B cell (primary cell): ENCODE measurements at regions not wholly inside any gene's neighbourhood (a gene's known extent, or its start where the extent isn't known, plus 50 kb on each side); places are given as distances from the start of the nearest gene placed in this dataset.

ENCODE experiments used
- ATAC-seq: fragments of 200-7000 bp; cut with Tn5 transposase; one replicate; pipeline ENCODE4 v1.10.0; 2021; ENCODE audit warnings: low read depth, mild to moderate bottlenecking, moderate number of reproducible peaks, moderate library complexity
- CTCF ChIA-PET: fragments of 350-600 bp; sonication (Branson Sonifier 250); formaldehyde crosslinking; loops from one replicate; lab custom pipeline; 2021; ENCODE audit warnings: antibody characterized with exemption, inconsistent platforms; lab: Charles Lee
- POLR2A ChIA-PET: fragments of 350-600 bp; sonication (Branson Sonifier 250); formaldehyde crosslinking; loops from one replicate; lab custom pipeline; 2021; ENCODE audit warnings: antibody characterized with exemption; lab: Charles Lee
- DNase-seq: peaks from one replicate; pipeline ENCODE4 v3.0.0; 2013
- H2AFZ ChIP-seq: 2 replicates; pipeline ENCODE4 v1.6.1; 2012; ENCODE audit warnings: mild to moderate bottlenecking, low read depth, low read length; ENCODE audit not compliant: insufficient read depth, poor library complexity, severe bottlenecking
- H3K27ac ChIP-seq, 2 donors: 1 replicate in 1 of 2; 2 replicates in 1 of 2; pipeline ENCODE4 v1.5.1; 2012 to 2013; ENCODE audit warnings: low read length in 2 of 2, mild to moderate bottlenecking in 2 of 2, moderate library complexity in 1 of 2
- H3K27me3 ChIP-seq, 4 experiments: fragments of 200-600 bp in 1 of 4; sonication (generic) in 1 of 4; replicated peaks in 1 of 4; 1 replicate in 2 of 4; 2 replicates in 2 of 4; pipeline versions ENCODE4 v1.6.1 to v1.7.0; 2013 to 2016; ENCODE audit warnings: low read length in 3 of 4, mild to moderate bottlenecking in 2 of 4, mixed read lengths in 1 of 4, moderate library complexity in 1 of 4; ENCODE audit not compliant: insufficient read depth in 4 of 4, control insufficient read depth in 3 of 4; ENCODE audit errors: control extremely low read depth in 1 of 4
- H3K36me3 ChIP-seq, 2 experiments: replicated peaks in 1 of 2; 1 replicate in 1 of 2; 2 replicates in 1 of 2; pipeline versions ENCODE4 v1.6.1 to v1.7.1; 2013; ENCODE audit warnings: low read length in 1 of 2; ENCODE audit not compliant: insufficient read depth in 2 of 2, control insufficient read depth in 1 of 2; ENCODE audit errors: control extremely low read depth in 1 of 2, extremely low read depth in 1 of 2
- H3K4me1 ChIP-seq, 2 donors: fragments of 200-600 bp in 1 of 2; sonication (generic) in 1 of 2; 1 replicate in 1 of 2; 2 replicates in 1 of 2; pipeline versions ENCODE4 v1.5.1 to v1.6.1; 2013 to 2017; ENCODE audit warnings: low read length in 2 of 2; ENCODE audit not compliant: control insufficient read depth in 2 of 2, insufficient read depth in 2 of 2
- H3K4me2 ChIP-seq: replicated peaks from 2 replicates; pipeline ENCODE3; 2012; ENCODE audit warnings: mild to moderate bottlenecking, low read depth, low read length; ENCODE audit not compliant: poor library complexity, severe bottlenecking
- H3K4me3 ChIP-seq, 5 experiments: fragments of 200-600 bp in 1 of 5; sonication (generic) in 1 of 5; 1 replicate in 3 of 5; 2 replicates in 2 of 5; pipeline versions ENCODE4 v1.5.1 to v1.7.0; 2011 to 2016; ENCODE audit warnings: low read length in 4 of 5, mild to moderate bottlenecking in 4 of 5, low read depth in 2 of 5, control low read depth in 1 of 5, moderate library complexity in 1 of 5; ENCODE audit not compliant: insufficient read depth in 1 of 5; ENCODE audit errors: control extremely low read depth in 1 of 5, extremely low read depth in 1 of 5
- H3K79me2 ChIP-seq: fragments of 200-600 bp; sonication (generic); one replicate; pipeline ENCODE4 v1.6.0; 2016; ENCODE audit warnings: low read length; ENCODE audit not compliant: control insufficient read depth, insufficient read depth
- H3K9ac ChIP-seq: fragments of 200-600 bp; sonication (generic); 2 replicates; pipeline ENCODE4 v1.6.1; 2017; ENCODE audit warnings: mild to moderate bottlenecking, low read length, moderate library complexity
- H3K9me3 ChIP-seq, 3 donors: one replicate each; pipeline versions ENCODE4 v1.6.1 to v1.7.1; 2013; ENCODE audit warnings: low read length in 2 of 3; ENCODE audit not compliant: control insufficient read depth in 2 of 3, insufficient read depth in 1 of 3; ENCODE audit errors: control extremely low read depth in 1 of 3
- H4K20me1 ChIP-seq: 2 replicates; pipeline ENCODE4 v1.6.0; 2012; ENCODE audit warnings: mild to moderate bottlenecking, low read length; ENCODE audit not compliant: insufficient read depth, control insufficient read depth, poor library complexity, severe bottlenecking
- H3K27ac Mint-ChIP-seq: one replicate; pipeline ENCODE4 v1.8.0; 2021; ENCODE audit warnings: mixed read lengths
- H3K27me3 Mint-ChIP-seq: one replicate; pipeline ENCODE4 v1.8.0; 2021; ENCODE audit warnings: mixed read lengths
- H3K4me1 Mint-ChIP-seq: one replicate; pipeline ENCODE4 v1.8.0; 2021; ENCODE audit warnings: mixed read lengths
- H3K4me3 Mint-ChIP-seq: one replicate; pipeline ENCODE4 v1.8.0; 2021; ENCODE audit warnings: mixed read lengths
- H3K9me3 Mint-ChIP-seq: one replicate; pipeline ENCODE4 v1.8.0; 2022; ENCODE audit warnings: mixed read lengths; ENCODE audit not compliant: insufficient read depth
- EZH2 ChIP-seq: IDR thresholded peaks from 2 replicates; pipeline ENCODE4 v1.6.1; 2012; ENCODE audit warnings: borderline replicate concordance, low read depth, mild to moderate bottlenecking, moderate library complexity, low read length; ENCODE audit not compliant: insufficient read depth, poor library complexity, severe bottlenecking
- WGBS: methylation state at CpG from one replicate; pipeline ENCODE4 v1.1.5; 2013; ENCODE audit warnings: missing lambda C conversion rate; ENCODE audit not compliant: insufficient coverage; 5-methylcytosine and 5-hydroxymethylcytosine counted together
- intact Hi-C: fragments of 100-400 bp; cut with micrococcal nuclease; formaldehyde crosslinking; loops from one replicate; pipeline ENCODE4 v1.10.0; 2022
- TF ChIP-seq, protein P1 (sequence below): fragments of 200-600 bp; IDR thresholded peaks from one replicate; pipeline ENCODE4 v1.8.0; 2022; ENCODE audit warnings: antibody characterized with exemption, mild to moderate bottlenecking

DNA sequence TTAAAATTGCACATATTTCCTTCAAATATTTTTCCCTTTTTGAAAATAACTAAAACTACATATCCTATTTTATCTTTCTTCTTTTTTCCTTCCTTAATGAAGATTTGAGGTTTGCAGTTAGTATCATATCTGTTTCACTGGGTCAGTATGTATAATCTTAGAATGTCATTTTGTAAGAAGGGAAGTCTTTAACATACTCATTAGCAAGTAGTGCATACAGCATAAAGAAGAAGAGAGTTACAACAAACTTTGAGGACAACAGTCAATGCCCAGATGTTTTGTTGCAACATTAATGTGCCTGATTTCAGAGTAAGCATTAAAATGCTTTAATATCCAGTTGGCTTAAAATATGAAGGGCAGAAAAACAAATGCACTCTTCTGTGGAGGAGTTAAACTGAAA, 176.9 kb upstream of the FBXO33 start:
- Mint-ChIP-seq H3K27ac (no peak overlapping the region), H3K9me3 (peaks cover 3% of the 10 kb centered on the region), H3K4me3 (no peak overlapping the region), H3K4me1 (no peaks in the 10 kb centered on the region), H3K27me3 (no peaks in the 10 kb centered on the region)
- TF ChIP-seq EZH2, result no peak
- TF ChIP-seq, protein P1, sequence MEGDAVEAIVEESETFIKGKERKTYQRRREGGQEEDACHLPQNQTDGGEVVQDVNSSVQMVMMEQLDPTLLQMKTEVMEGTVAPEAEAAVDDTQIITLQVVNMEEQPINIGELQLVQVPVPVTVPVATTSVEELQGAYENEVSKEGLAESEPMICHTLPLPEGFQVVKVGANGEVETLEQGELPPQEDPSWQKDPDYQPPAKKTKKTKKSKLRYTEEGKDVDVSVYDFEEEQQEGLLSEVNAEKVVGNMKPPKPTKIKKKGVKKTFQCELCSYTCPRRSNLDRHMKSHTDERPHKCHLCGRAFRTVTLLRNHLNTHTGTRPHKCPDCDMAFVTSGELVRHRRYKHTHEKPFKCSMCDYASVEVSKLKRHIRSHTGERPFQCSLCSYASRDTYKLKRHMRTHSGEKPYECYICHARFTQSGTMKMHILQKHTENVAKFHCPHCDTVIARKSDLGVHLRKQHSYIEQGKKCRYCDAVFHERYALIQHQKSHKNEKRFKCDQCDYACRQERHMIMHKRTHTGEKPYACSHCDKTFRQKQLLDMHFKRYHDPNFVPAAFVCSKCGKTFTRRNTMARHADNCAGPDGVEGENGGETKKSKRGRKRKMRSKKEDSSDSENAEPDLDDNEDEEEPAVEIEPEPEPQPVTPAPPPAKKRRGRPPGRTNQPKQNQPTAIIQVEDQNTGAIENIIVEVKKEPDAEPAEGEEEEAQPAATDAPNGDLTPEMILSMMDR, result no peak
- no peaks in the 10 kb centered on the region for H3K4me1 ChIP-seq
- H3K36me3 ChIP-seq, result no peaks in the 10 kb centered on the region
- H4K20me1 ChIP-seq, result no peaks in the 10 kb centered on the region
- no peak overlapping the region for H3K4me3 ChIP-seq
- ATAC-seq (no peak), DNase-seq (no peak)
- H3K27ac ChIP-seq, result no peak overlapping the region
- H2AFZ ChIP-seq, result no peak overlapping the region
- no peaks in the 10 kb centered on the region for H3K27me3 ChIP-seq
- ChIA-PET POLR2A (no interaction called here), CTCF (no interaction called here)
- no peaks in the 10 kb centered on the region for H3K9me3 ChIP-seq
- no peak overlapping the region for H3K4me2 ChIP-seq
- no peak overlapping the region for H3K9ac ChIP-seq
- H3K79me2 ChIP-seq, result no peaks in the 10 kb centered on the region
- intact Hi-C loops, result no loop called here

DNA sequence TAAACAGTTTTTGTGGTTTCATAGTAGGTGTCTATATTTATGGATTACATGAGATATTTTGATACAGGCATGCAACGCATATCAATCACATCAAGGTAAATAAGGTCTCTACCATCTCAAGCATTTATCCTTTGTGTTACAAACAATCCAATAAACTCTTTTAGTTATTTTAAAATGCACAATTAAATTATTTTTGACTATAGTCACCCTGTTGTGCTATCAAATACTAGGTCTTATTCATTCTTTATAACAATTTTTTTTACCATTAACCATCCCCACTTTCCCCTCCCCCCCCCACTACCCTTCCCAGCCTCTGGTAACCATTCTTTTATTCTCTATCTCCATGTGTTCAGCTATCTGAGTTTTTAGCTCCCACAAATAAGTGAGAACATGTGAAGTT, 175.7 kb upstream of the FBXO33 start:
- no peak overlapping the region for H3K27ac Mint-ChIP-seq

More for the DNA sequence above, 175.7 kb upstream of the FBXO33 start:
- no peaks in the 10 kb centered on the region for H3K4me1 ChIP-seq
- Mint-ChIP-seq H3K27me3 (no peaks in the 10 kb centered on the region), H3K4me1 (no peaks in the 10 kb centered on the region), H3K4me3 (no peak overlapping the region), H3K9me3 (peaks cover 3% of the 10 kb centered on the region)
- intact Hi-C loops, result no loop called here
- no peak overlapping the region for H2AFZ ChIP-seq
- ChIA-PET CTCF (no interaction called here), POLR2A (no interaction called here)
- no peaks in the 10 kb centered on the region for H3K27me3 ChIP-seq
- no peak overlapping the region for H3K4me2 ChIP-seq
- WGBS, result no CpG with 5 or more reads among the region's 1 CpG
- no peak overlapping the region for H3K27ac ChIP-seq
- no peak for ATAC-seq
- H3K9me3 ChIP-seq, result no peaks in the 10 kb centered on the region
- no peak overlapping the region for H3K4me3 ChIP-seq
- H4K20me1 ChIP-seq, result no peaks in the 10 kb centered on the region
- DNase-seq, result no peak
- TF ChIP-seq EZH2, result no peak
- TF ChIP-seq, protein P1, result no peak
- no peaks in the 10 kb centered on the region for H3K36me3 ChIP-seq
- H3K79me2 ChIP-seq, result no peaks in the 10 kb centered on the region
- no peak overlapping the region for H3K9ac ChIP-seq
